SK-N-MC (cell line): ENCODE measurements at regions not wholly inside any gene's neighbourhood (a gene's known extent, or its start where the extent isn't known, plus 50 kb on each side); places are given as distances from the start of the nearest gene placed in this dataset.

Source experiments
- EZH2 ChIP-seq: fragments of 200-600 bp; sonication (generic); IDR thresholded peaks from one replicate; pipeline ENCODE4 v1.6.1; 2017; ENCODE audit warnings: antibody characterized with exemption
- FOXP2 ChIP-seq: optimal IDR thresholded peaks from 2 replicates; pipeline ENCODE3; 2011; ENCODE audit warnings: mild to moderate bottlenecking, moderate library complexity; ENCODE audit not compliant: insufficient read depth; ENCODE audit errors: extremely low read length, control extremely low read depth
- POLR2AphosphoS5 ChIP-seq: IDR thresholded peaks from 2 replicates; pipeline ENCODE4 v1.6.1; 2012; ENCODE audit warnings: mild to moderate bottlenecking, low read depth, low read length, borderline replicate concordance

DNA sequence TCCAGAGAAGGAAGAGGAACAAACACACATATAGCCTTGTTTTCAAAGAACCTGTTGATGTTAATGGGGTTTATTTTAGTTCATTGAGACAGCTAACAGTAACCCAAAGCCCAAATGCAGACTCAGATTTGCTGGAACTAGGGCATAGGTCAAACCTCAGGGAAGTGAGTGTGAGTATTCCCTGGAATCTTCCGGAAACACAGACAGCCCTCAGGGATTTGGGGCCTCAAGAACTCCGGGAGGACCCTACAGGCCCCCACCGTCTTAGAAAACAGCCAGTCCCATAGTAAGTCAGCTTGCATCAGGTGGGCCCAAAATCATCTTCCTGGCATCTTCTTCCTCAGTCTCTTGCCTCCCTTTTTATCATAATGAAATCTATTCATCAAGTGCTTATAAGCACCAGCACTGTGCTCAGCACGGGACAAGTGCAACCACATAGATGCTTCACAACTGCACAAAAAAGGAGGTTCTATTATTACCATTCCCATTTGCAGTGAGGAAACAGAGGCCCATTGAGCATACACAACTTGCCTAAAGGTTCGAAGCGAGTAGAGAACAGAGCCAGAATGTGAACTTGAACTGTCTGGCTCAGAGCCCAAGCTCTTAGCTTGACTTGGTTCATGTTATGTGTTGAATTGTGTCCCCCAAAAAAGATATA lies 50.2 kb upstream of the BCL11A start:
- TF ChIP-seq POLR2AphosphoS5 (no peak), FOXP2 (no peak), EZH2 (no peak)
